ENCODE measurements at regions not wholly inside any gene's neighbourhood (a gene's known extent, or its start where the extent isn't known, plus 50 kb on each side); places are given as distances from the start of the nearest gene placed in this dataset.

- no peak for DNase-seq
Observed at GRCh38 chr1:208298593-208299269, 54.5 kb upstream of the PLXNA2 start.

DNA sequence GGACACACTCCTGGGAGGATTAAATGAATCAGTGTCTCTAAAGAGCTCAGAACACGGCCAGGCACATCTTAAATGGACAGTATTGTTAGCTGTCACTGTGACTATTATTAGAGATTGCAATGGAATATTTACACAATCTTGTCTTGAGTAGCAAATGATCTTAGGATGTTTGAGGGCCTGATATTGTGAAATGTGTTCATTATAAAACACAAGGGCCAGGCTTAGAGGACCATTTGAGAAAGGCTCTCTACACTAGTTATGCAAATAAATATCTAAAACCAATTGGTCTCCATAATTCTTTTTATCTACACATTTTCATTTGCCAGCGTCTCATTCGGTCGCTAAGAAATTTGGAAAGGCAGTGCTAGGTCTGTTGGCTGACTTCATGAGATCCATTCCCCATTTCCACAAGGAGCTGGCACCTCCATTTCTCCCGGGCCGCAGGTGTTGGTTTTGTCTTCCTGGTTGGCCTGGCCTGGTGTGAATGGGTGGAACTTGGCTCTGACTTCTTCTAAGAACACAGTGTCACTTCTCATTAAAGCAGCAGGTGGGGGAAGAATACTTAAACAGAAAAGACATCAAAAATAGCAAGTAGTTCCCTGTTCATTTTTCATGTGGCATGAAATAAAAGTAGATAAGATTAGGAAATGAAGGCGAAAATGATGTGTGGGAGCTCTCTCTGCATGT is 56.0 kb upstream of the PLXNA2 start:
- no peak for DNase-seq

DNA sequence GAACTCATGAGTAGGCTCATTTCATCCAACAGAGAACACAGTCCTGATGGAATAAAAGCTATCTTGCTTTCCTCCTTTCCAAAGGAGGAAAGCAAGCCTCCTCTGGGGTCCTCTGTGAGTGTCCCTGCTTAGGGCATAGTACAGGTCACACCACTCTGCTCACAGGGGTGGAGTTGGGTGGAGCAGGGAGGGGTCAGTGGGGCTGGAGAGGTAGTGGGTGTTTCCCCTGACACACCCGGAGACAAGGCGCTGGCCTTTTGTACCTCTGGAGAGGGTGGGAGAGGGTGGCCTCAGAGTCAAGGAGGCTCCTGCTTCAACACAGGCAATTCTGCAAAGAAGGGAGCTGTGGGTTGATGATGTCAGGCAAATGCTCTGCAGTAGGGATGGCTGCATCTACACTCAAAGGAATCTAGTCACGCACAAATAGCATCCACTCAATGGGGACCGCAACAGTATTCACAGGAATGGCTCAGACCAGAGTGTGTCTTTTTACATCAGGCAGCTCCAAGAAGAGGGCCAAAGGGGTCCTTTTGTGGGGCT is 58.6 kb upstream of the PLXNA2 start:
- DNase-seq, result no peak

GRCh38 chr1:208303743-208304712 is 59.8 kb upstream of the PLXNA2 start:
- DNase-seq, result no peak

DNA sequence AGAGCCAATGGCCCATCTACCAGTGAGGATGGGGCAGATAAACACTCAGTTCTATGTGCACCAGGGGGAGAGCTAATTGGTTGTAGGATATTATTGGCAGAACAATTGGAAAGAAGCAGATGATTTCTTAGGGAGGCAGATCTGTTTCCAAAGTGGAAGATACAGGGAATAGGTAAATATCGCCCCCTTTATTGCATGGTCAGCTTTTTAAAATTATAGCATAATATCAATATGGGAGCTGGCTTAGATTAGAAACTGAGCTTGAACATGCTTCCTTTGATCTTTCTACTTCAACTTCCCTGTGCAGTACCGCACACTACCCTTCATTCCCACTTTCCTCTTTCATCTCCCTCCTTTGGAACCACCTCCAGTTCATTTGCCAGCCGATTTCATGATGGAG is 64.0 kb upstream of the PLXNA2 start:
- no peak for DNase-seq

GRCh38 chr1:208309771-208310170 is 65.6 kb upstream of the PLXNA2 start:
- DNase-seq, result no peak

- DNase-seq, result no peak
Observed at GRCh38 chr1:208312706-208313105, 68.5 kb upstream of the PLXNA2 start.

DNA sequence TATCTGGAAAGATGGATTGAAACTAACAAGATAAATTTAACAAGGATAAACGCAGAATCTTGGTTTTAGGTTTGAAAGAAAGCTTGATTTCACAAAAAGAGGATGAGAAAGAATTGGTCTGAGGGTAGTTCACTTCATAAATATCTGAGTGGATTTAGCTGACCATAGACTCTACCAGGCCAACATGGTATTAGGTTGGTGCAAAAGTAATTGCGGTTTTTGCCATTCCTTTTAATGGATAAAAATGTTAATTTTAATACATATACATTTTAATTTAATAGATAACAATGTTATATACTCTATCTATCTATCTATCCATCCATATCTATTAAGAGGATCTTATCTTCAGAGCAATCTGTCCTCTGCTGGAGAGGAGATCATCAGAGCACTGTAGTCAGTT is 70.2 kb upstream of the PLXNA2 start:
- DNase-seq, result no peak

DNA sequence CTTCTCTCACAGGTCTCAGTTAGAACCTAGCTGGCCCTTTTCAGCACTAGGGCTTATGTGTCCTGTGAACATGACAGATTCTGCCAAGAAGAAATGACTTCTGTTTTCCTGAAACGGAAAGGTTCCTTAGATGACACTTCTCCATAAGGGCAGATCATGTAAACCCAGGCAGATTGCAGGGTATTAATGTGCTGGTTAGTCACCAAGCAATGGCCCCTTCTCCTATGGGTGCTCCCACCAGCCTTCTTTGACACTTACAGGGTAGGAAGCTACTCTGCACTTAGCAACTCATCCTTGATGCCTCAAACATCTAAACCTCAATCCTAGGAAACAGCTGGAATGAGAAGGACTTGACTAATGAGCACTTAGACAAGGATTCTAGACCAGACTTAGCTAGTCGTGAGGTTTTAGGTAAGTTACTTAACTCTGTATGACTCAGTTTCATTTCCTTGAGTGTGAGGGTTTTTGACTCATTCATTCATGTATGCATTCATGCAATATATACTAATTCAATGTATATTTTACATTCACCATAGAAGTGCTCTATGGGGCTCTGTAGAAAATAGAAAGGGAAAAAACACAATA is 74.1 kb upstream of the PLXNA2 start:
- no peak for DNase-seq

DNA sequence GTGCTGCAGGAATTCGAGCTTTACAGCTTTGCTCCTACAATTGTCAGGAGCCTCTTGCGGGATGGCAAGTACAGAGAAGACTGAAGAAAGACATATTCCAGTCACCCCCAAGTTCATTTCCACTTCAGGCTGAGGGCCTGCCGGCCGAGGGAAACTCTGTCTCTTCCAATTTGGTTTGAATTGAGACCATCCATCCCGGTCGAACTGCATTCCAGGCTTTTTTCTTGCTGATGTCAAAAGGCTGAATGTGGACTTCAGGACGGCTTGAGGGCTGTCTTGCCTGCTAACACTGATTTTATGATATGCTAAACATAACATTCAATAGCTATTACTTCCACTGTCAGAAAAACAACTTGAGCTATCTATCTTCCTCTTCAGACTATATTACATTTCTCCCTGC is 79.8 kb upstream of the PLXNA2 start:
- no peak for DNase-seq

- DNase-seq, result no peak
Observed at GRCh38 chr1:208326033-208326432, 81.8 kb upstream of the PLXNA2 start.

DNA sequence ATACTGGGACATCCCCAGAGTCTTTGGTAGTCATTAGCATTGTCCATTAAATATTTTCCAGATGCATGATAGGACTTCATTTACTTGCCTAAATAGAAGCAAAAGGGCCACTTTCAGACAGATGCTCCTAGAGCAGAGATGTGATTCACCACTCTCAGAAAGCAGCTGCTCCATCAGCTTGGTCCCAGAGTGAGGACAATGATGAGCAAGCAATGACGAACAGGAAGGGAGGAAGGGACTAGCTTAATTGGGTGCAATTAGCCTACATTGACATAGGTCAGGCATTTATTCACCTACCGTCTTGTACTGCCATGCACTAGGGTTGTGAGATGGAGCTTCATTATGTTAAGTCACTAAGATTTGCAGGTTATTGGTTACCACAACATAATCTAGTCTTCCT is 85.1 kb upstream of the PLXNA2 start:
- DNase-seq, result no peak

- DNase-seq, result no peak
Observed at GRCh38 chr1:208332036-208332773, 88.0 kb upstream of the PLXNA2 start.

DNA sequence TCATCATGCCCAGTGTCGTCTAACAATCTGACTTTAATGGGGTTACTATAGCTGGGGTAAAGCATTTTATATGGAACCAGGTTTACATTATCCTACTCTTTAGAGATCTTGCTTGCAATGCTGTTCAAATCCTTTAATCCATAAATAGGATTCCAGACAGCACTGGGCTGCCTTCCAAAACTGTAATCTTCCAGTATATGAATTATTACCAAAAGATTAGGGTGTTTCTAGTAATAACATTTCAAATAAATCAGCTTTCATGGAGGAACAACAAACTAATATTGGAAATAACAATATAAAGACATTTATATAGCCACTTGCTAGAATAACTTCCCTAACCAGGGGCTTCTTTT is 88.6 kb upstream of the PLXNA2 start:
- DNase-seq, result no peak

DNA sequence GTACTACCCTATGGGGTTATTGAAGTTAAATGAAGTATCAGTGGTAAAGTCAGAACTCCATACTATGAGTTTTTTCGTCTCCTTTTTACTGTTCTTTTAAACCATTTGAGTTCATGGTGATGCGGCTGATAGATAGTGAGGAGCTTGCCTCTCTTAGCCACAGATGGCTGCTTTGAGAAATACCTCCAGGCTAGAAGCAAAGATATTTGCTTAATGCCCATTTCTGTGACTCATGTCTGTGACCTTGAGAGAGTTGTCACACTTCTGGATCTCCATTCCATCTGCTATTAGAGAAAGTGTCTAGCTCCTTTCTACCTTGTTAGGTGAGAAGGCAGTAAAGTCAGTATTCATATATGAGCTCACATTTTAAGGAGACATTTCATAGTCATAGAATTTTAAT is 89.5 kb upstream of the PLXNA2 start:
- no peak for DNase-seq

- no peak for DNase-seq
Observed at GRCh38 chr1:208335371-208336136, 91.4 kb upstream of the PLXNA2 start.

DNA sequence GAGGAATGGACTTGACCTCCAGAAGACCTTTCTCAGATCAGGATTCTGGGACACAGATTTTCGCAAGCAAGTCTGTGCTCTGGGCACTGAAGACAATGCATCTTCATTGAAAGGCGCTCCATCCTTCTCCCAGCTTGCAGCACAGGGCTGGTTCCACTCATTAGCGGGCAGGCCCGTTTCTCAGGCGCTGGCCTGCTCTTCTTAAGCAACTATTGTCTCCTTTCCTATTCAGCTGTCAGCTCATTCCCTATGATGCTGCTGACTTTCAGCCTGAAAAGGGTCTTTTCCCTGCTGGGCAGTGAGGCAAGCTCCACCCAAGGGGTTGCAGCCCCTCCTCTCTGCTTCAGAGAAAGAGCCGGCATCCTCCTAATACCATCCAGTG is 91.9 kb upstream of the PLXNA2 start:
- no peak for DNase-seq

DNA sequence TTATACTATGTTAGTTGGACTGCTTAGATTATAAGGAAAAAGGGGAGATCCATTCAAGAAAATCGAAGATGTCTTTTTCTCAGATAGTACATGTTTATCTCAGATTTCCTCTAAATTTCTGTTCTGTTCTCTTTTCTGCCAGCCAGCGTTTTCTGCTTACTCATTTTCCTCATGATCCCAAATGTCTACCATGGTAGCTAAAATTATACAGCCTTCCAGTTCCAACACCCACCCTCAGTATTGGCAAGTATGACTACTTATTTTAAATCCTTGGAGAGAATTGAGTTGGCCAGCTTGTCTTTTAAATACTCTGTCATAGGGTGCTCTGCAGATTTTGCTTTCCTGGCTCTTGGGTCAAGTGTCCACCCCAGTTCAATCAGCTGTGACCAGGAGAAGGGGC is 95.7 kb upstream of the PLXNA2 start:
- DNase-seq, result no peak

DNA sequence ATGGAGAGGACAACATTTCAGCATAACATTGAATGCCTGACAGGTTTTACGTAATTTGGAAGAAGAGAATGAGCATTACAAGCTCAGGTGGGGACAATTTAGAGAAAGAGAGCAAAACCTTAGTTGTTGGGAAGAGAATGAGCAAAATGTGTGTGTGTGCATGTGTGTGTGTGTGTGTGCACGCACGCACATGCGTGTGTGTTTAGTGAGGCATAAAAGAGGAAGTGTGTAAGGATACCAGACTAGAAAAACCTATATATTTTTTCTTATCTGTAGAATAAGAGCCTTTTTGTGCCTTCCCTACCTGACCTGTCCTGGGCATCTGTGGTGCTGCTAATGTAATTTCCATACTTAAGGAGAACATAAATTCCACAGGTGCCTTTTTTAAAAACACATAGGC is 99.0 kb upstream of the PLXNA2 start:
- DNase-seq, result no peak

GRCh38 chr1:208344202-208344857 is 100.1 kb upstream of the PLXNA2 start:
- no peak for DNase-seq

GRCh38 chr1:208347191-208347590 is 103.0 kb upstream of the PLXNA2 start:
- no peak for DNase-seq
